Activated B cell treated with CpG ODN at 0.5 μM for 24 hours (primary cell): ENCODE measurements at regions not wholly inside any gene's neighbourhood (a gene's known extent, or its start where the extent isn't known, plus 50 kb on each side); places are given as distances from the start of the nearest gene placed in this dataset.

ENCODE experiments used
- ATAC-seq: fragments of 200-7000 bp; cut with Tn5 transposase; one replicate; pipeline ENCODE4 v1.10.0; 2021; ENCODE audit warnings: low read depth, mild to moderate bottlenecking, moderate library complexity
- CTCF ChIA-PET: fragments of 350-600 bp; sonication (Branson Sonifier 250); formaldehyde crosslinking; loops from one replicate; lab custom pipeline; 2021; ENCODE audit warnings: antibody characterized with exemption; lab: Charles Lee
- POLR2A ChIA-PET: fragments of 350-600 bp; sonication (Branson Sonifier 250); formaldehyde crosslinking; loops from one replicate; lab custom pipeline; 2021; ENCODE audit warnings: antibody characterized with exemption; lab: Charles Lee
- DNase-seq: peaks from one replicate; pipeline ENCODE4 v3.0.0; 2022
- H3K27ac Mint-ChIP-seq: one replicate; pipeline ENCODE4 v1.8.0; 2020; ENCODE audit warnings: mixed read lengths
- H3K27me3 Mint-ChIP-seq: one replicate; pipeline ENCODE4 v1.8.0; 2021; ENCODE audit warnings: mixed read lengths
- H3K36me3 Mint-ChIP-seq: one replicate; pipeline ENCODE4 v1.8.0; 2021; ENCODE audit warnings: low read depth, mixed read lengths
- H3K4me1 Mint-ChIP-seq: one replicate; pipeline ENCODE4 v1.8.0; 2021; ENCODE audit warnings: mixed read lengths
- H3K4me3 Mint-ChIP-seq: one replicate; pipeline ENCODE4 v1.8.0; 2020; ENCODE audit warnings: mild to moderate bottlenecking, mixed read lengths
- H3K9me3 Mint-ChIP-seq: one replicate; pipeline ENCODE4 v1.8.0; 2020; ENCODE audit warnings: mixed read lengths
- CTCF ChIP-seq: fragments of 200-600 bp; IDR thresholded peaks from one replicate; pipeline ENCODE4 v1.8.0; 2022; ENCODE audit warnings: antibody characterized with exemption, mild to moderate bottlenecking
- intact Hi-C: fragments of 100-400 bp; cut with micrococcal nuclease; formaldehyde crosslinking; loops from one replicate; pipeline ENCODE4 v1.15.1; 2024

- Mint-ChIP-seq H3K4me1 (no peaks in the 10 kb centered on the region), H3K9me3 (peaks cover 7% of the 10 kb centered on the region), H3K27ac (no peak overlapping the region), H3K27me3 (no peaks in the 10 kb centered on the region), H3K4me3 (no peak overlapping the region), H3K36me3 (no peaks in the 10 kb centered on the region)
- ChIA-PET CTCF (no interaction called here), POLR2A (no interaction called here)
- ATAC-seq (no peak), DNase-seq (no peak)
- intact Hi-C loops = no loop called here
- TF ChIP-seq CTCF = no peak
These were observed 347.1 kb upstream of the NRP1 start for GRCh38 chr10:33681595-33681994.

- intact Hi-C loops = no loop called here
- no peak for TF ChIP-seq CTCF
- POLR2A ChIA-PET = no interaction called here
These were observed 345.6 kb upstream of the NRP1 start for GRCh38 chr10:33680036-33680435.

GRCh38 chr10:33676606-33677339 lies 342.3 kb upstream of the NRP1 start:
- intact Hi-C loops = no loop called here
- DNase-seq (no peak), ATAC-seq (no peak)
- no peak for TF ChIP-seq CTCF
- ChIA-PET POLR2A (no interaction called here), CTCF (no interaction called here)
- peaks cover 3% of the 10 kb centered on the region for H3K9me3 Mint-ChIP-seq
- no peak overlapping the region for H3K4me3 Mint-ChIP-seq
- no peaks in the 10 kb centered on the region for H3K27me3 Mint-ChIP-seq
- H3K27ac Mint-ChIP-seq = no peak overlapping the region
- H3K36me3 Mint-ChIP-seq = no peaks in the 10 kb centered on the region
- no peaks in the 10 kb centered on the region for H3K4me1 Mint-ChIP-seq

More at GRCh38 chr10:33680036-33680435, 345.6 kb upstream of the NRP1 start:
- Mint-ChIP-seq H3K4me1 (no peaks in the 10 kb centered on the region), H3K27me3 (no peaks in the 10 kb centered on the region), H3K36me3 (no peaks in the 10 kb centered on the region), H3K9me3 (peaks cover 7% of the 10 kb centered on the region), H3K27ac (no peak overlapping the region), H3K4me3 (no peak overlapping the region)
- CTCF ChIA-PET = no interaction called here
- ATAC-seq (no peak), DNase-seq (no peak)

- Mint-ChIP-seq H3K4me3 (no peak overlapping the region), H3K27ac (no peak overlapping the region), H3K27me3 (no peaks in the 10 kb centered on the region), H3K9me3 (peaks cover 3% of the 10 kb centered on the region), H3K36me3 (no peaks in the 10 kb centered on the region), H3K4me1 (no peaks in the 10 kb centered on the region)
- ChIA-PET POLR2A (no interaction called here), CTCF (no interaction called here)
- TF ChIP-seq CTCF = no peak
- no peak for ATAC-seq
- no peak for DNase-seq
- intact Hi-C loops = no loop called here
These were observed 340.6 kb upstream of the NRP1 start for GRCh38 chr10:33674986-33675599.

- no peak overlapping the region for H3K4me3 Mint-ChIP-seq
- no peaks in the 10 kb centered on the region for H3K4me1 Mint-ChIP-seq
- peaks cover 3% of the 10 kb centered on the region for H3K9me3 Mint-ChIP-seq
- H3K27me3 Mint-ChIP-seq = no peaks in the 10 kb centered on the region
- H3K36me3 Mint-ChIP-seq = no peaks in the 10 kb centered on the region
- POLR2A ChIA-PET = no interaction called here
- intact Hi-C loops = no loop called here
- DNase-seq (no peak), ATAC-seq (no peak)
- CTCF ChIA-PET = no interaction called here
- H3K27ac Mint-ChIP-seq = no peak overlapping the region
- no peak for TF ChIP-seq CTCF
These were observed 340.0 kb upstream of the NRP1 start for GRCh38 chr10:33674491-33674890.
